ENCODE measurements at regions not wholly inside any gene's neighbourhood (a gene's known extent, or its start where the extent isn't known, plus 50 kb on each side); places are given as distances from the start of the nearest gene placed in this dataset.

DNA sequence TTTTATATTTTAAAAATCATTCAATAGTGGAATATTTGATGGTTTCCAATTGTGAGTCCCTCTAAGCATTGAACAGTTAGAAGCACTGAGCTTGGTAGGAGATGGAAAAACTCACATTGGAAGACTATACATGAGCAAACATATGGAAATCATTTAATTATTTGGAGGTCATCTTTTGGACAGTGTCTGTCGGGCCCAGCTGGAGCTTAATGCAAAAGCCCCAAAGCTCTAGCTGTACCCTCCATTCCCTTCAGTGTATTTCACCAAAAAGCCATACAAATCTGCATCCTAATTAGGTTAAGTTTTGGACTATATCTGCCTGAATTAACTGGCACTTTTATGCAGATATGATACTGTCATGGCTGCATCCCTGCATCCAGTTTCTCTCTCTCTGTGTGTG is 365.7 kb downstream of the FLRT2 start:
- TF ChIP-seq, protein P1, sequence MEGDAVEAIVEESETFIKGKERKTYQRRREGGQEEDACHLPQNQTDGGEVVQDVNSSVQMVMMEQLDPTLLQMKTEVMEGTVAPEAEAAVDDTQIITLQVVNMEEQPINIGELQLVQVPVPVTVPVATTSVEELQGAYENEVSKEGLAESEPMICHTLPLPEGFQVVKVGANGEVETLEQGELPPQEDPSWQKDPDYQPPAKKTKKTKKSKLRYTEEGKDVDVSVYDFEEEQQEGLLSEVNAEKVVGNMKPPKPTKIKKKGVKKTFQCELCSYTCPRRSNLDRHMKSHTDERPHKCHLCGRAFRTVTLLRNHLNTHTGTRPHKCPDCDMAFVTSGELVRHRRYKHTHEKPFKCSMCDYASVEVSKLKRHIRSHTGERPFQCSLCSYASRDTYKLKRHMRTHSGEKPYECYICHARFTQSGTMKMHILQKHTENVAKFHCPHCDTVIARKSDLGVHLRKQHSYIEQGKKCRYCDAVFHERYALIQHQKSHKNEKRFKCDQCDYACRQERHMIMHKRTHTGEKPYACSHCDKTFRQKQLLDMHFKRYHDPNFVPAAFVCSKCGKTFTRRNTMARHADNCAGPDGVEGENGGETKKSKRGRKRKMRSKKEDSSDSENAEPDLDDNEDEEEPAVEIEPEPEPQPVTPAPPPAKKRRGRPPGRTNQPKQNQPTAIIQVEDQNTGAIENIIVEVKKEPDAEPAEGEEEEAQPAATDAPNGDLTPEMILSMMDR (IDR thresholded peaks at IDR 0.05), result no peak
- no peak for TF ChIP-seq POLR2A (IDR thresholded peaks at IDR 0.05)

Measured in right lobe of liver (tissue), 4 donors.